ENCODE measurements at regions not wholly inside any gene's neighbourhood (a gene's known extent, or its start where the extent isn't known, plus 50 kb on each side); places are given as distances from the start of the nearest gene placed in this dataset.

DNA sequence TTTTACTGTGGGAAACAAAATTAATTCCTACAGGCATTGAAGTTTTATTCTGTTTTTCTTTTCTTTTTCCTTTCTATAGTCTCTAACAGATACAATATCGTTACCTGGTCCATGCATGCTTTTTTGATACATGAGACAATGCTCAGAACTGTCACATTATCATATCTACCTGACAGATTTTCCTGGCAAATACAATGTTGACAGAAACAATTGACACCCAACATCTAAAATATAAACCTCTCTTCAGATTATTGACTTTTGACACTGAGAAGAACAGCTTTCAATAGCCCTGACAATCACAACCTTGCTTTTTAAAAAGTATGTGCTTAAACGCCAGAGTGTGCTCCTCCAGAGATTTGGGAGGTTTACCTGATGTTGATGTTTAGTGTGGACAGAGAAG, 2334.6 kb upstream of the WWC1 start:
- intact Hi-C loops (cut with micrococcal nuclease) = no loop called here

DNA sequence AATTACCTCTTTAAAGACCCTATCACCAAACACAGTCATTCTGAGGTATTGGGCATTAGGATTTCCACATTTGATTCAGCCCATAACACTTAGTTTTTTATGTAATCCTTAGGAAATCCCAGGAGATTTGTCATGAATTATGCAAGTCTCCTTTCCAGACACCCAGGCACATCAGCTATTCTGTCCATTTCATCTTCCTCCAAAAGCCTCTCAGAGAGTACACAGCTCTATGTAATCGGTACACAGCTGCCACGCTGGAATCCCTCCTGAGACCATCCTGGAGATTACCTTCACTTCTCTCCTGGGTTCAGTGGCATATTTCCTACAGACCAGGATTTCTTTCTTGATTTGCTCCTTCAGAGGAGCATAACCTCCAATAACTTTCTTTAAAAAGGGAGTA, 2309.8 kb upstream of the WWC1 start:
- intact Hi-C loops (cut with micrococcal nuclease) = no loop called here

DNA sequence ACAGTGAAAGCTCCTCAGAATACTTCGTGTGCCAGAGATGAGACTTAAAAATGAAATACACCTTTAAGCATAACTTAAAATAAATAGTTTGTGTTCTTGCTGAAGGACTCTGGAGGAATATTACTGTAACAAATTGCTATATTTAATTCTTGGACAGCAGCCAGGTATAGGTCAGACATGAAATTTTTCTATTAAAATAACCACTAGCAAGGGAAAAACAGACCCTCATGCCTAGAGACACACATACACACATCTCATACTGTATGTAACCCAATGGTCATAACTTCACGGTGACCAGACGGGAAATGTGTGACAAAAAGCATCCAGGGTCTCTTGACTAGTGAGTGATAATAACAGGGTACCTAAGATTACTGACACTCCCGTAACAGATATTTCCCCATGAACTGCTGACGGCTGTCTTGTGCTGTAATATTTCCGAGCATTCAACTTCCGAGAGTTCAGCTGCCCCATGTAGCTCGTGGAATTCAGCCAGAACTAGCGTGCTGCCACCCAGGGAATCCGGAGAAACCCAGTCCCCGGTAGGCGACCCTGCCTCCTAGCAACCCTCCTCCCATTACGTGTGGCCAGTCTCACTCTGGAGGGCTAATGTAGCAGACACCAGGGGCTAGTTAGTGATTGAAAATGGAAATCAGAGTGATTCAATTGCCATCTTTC, 2295.1 kb upstream of the WWC1 start:
- intact Hi-C loops (cut with micrococcal nuclease) = no loop called here

DNA sequence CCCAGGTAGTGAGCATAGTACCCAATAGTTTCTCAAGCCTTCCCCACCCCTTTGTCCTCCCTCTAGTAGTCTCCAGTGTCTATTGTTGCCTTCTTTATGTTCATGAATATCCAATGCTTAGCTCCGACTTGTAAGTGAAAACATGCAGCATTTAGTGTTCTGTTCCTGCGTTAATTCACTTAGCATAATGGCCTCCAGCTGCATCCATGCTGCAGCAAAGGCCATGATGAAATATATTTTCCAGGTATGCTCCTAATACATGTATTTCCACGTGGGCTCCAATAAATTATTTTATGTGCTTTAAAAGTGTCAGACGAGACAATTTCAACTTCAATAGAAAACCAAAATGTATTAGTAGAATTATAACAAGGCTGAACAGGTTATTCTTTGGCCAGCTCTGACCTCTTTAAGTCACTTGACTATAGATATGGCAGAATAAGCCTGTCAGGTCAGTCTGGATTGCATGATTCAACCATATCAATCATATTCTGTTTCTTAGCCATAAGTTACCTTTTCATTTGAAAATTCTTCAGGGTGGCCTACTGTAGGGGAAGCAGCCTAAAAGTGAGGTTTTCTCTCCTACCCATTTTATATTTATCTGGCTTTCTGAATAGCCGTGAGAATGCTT, 2291.6 kb upstream of the WWC1 start:
- intact Hi-C loops (cut with micrococcal nuclease) = no loop called here

DNA sequence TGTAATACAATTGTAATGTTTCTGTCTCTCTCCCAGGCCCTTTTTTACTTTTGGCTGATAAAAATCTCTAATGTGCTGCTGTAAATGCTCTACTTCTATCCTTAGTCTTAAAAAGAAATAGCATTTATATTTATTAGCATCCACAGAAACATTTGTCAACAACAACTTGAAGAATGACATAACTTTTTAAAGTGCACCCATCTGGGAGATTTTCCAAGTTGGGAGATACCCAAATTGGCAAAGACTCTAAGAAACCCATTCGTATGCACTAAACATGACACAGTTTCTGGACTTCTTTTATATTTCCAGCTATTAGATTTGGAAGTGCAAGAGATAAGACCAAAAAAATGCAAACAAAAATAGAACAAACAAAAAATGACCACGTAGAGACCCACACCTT, 2287.4 kb upstream of the WWC1 start:
- intact Hi-C loops (cut with micrococcal nuclease) = no loop called here

DNA sequence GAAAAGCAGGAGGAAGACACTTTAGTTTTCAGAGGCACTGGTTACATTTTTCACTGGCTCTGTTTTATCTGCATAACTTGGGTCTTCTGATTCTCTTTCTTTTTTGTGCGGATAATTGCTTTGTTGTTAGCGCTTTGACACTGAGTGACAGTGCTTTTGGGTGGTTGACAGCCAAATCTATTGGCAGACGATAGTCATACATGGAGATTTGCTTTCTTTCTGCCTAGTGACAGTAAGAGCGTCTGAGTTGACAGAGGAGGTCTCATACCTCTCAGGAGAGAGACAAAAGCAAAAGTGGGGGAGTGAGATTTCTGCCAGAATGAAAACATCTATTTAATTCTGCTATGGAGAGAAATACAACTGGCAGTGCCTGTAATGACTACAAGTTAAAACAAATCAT, 2278.0 kb upstream of the WWC1 start:
- intact Hi-C loops (cut with micrococcal nuclease) = loop anchor here (10.0 kb wide), 1 partner anchor 509 kb away; no protein-coding TSS in a partner anchor

DNA sequence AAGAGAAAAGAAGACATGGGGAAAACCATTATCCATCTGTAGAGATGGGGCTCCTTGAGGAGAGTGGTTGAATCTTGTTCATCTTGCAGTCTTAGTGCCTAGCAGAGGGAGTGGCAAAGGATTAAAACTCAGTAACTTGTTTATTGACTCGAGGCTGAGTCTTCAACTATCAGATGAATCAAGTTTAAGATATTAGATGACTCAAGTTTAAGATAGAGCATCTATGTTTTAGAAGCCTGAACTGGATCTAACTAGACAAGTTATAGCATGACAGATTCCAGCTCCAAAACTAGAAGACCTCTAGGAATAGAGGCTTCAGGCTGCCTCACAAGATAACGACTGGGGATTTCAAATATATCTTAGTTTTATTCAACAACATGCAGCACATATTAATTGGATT, 2277.2 kb upstream of the WWC1 start:
- intact Hi-C loops (cut with micrococcal nuclease) = loop anchor here (10.0 kb wide), 1 partner anchor 509 kb away; no protein-coding TSS in a partner anchor

DNA sequence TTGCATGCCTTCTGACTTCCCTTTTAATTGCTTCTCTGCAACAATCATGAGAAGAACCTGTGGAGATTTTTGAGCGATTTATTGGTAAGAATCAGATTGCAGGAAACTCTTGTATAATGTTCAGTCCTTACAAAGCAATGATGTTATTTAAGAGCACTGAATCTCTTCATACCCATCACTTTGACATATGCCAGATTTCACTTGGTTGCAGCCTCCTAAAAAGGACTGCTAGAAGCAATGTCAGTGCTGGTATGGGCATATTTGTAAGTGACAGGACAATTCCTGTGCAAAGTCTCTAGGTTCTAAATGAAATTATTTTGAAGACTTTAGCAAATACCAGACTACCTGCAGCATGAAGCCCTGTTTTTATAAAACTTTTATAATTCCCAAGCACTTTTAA, 2272.7 kb upstream of the WWC1 start:
- intact Hi-C loops (cut with micrococcal nuclease) = loop anchor here (10.0 kb wide), 1 partner anchor 514 kb away; no protein-coding TSS in a partner anchor

DNA sequence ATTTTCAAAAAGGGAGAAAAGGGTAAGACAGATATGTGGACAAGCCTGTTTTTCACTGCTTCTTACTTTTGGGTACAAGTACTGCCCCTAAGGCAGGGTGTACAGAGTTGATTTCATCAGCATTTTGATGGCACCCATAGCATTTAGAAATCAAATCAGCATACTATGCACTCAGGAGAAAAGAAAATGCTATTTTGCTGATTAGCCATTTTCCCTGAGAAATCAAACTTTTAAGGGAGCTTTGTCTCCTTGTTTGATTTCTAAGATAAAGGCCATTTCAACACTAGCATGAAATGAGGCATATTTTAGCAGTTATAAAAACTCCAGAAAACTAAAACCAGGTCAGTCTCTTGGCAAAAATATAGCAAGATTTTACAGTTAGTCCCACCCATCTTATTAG, 2269.4 kb upstream of the WWC1 start:
- intact Hi-C loops (cut with micrococcal nuclease) = no loop called here

DNA sequence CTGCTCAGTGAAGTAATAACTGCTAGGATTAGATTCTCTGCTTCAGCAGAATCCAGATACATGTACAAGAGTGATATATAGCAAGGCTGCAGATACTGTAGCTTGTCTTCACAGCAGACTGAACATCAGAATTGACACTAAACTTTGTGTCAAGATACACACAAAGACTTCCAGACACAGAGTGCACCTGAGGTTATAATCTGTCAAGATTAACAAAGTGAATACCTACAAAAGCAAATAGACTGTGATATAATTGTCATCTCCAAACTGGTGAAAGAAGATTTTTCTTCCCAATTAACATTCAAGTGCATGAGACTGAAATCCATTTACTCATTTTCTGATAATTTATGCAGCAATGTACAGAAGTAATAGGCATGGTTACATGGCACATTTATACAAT, 2266.5 kb upstream of the WWC1 start:
- intact Hi-C loops (cut with micrococcal nuclease) = no loop called here

DNA sequence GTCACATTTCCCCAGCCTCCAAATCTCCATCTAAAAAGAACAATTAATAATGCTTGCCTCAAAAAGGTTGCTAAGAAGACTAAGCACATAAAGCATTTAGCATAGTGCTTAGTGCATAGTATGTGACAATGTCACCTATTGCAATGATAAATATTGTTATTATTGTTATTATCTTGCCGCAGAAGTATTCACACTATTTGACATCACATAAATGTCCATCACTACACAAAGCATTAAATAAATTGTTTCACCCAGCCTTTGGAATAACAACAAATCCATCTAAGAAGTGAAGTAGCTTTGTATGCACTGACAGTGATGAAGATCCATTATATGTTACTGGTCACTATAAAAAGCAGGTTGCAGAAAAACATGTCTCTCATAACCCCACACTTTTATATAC, 2263.9 kb upstream of the WWC1 start:
- intact Hi-C loops (cut with micrococcal nuclease) = no loop called here

DNA sequence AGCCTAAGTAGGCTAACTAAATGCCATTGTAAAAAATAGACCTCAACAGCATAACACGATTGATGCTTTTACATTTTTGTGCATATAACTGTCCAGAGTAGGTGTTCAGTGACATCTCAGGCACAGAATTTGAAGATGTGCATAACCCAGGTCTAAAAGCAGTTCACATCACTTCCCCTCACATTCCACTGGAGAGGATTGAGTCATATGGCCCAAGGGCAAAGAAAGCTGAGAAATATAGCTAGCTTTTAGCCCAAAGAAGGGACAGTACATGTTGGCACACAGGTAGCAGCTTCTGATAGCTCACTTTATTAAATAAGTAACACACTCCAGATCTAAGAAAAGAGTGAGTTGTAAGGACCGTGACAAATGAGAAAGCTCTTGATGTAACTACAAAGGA, 2259.5 kb upstream of the WWC1 start:
- intact Hi-C loops (cut with micrococcal nuclease) = no loop called here

DNA sequence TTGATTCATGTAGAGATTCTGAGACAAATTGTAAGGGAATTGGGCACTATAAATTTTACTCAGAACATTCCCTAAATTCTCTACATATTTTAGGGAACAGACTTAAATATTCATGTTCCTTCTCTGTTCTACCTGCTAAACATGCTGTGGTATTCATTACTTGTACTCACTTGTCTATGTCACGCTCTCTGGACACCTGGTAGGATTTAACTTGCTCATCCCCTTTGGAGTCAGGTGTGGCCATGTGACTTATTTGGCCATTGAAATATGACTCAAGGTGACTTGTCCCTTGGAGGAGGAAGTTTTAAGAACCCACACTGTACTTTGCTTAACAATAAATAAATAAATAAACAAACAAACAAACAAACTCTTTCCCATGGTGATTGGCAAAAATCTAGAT, 2258.8 kb upstream of the WWC1 start:
- intact Hi-C loops (cut with micrococcal nuclease) = no loop called here

DNA sequence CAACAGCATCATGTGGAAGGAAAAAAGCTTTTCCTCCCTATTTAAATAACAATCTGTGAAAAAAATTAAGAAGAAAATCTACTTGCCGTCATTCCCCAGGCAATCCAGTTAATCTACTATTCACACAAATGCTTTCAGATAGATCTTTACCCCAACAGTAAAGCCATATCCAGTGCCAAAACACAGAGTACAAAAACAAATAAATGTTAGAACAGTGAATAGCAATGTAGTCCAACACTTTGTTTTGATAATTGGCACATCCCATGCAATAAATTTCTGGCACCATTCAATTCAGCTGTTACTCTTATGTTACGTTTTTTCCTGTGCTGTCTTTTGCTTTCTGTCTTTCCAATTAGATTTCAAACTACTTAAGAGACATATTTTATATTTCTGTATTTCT, 2245.5 kb upstream of the WWC1 start:
- intact Hi-C loops (cut with micrococcal nuclease) = no loop called here

DNA sequence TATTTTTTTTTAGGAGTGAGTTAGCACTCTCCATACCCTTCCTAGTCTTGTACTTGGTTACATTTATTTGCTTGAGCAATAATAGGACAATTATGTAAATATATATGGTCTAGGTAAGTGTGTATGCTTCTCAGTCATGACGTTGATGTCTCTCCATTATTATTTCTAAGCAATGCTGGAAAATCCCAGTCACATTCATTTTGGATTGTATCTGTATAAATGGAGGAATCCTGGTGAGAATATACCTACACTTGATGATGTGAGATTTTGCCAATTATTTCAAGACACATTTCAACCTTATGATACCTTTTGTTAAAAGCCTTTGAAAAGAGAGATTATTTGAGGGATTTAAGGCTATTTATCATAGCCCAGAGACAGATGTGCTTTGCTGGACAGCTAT, 2244.5 kb upstream of the WWC1 start:
- intact Hi-C loops (cut with micrococcal nuclease) = no loop called here

DNA sequence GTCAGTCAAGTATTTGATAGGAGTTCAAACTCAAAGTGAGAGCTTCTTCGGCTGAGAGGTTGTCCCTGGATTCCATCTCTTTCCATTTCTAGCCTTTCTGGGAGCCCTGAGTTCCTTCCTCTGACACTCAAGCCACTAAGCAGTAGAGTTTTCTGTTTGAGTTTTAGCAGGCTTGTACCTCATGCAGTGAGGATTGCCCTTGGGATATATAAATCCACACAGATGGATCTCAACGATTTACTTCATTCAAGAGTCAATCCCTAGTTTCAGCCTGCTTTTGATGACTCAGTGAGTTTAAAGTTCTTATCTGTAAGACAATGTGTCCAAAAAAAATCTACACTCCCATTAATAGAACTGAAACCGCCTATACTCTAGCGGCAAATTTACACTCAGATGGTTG, 2240.9 kb upstream of the WWC1 start:
- intact Hi-C loops (cut with micrococcal nuclease) = no loop called here

DNA sequence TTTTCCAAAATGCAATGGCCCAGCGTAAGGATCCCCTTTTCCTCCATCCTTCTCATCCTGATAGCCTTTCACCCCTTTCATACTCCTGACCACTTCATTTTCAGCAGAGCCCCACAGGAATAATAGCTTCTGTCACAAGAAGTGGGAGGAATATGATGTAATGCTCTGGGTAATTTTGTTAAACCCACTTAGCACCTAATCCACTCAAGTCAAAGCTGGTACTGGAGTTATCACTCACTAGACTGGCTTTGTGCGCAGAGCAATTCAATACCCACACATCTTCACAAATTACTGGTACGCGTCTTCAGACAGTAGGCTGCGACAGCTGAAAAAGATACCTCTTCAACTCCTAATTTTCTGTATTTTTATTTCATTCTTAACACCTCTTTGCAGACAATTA, 2232.8 kb upstream of the WWC1 start:
- intact Hi-C loops (cut with micrococcal nuclease) = no loop called here

DNA sequence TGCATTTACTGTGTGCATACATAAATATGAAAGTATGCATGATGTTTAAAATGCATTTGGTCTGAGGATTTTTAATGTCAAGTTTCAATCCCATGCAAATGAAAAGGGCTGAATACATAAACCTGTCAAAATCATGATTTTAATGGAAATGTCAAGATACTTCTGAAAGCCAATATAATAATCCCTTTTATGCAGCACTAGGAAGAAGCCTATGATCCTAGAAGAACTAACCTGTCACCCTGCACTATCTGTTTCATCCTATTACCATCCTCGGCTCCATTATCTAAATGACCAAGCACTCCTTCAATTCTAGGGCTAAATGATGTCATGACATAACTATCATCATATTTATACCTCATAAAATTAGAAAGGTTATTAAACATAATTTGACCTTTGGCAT, 2229.4 kb upstream of the WWC1 start:
- intact Hi-C loops (cut with micrococcal nuclease) = no loop called here

DNA sequence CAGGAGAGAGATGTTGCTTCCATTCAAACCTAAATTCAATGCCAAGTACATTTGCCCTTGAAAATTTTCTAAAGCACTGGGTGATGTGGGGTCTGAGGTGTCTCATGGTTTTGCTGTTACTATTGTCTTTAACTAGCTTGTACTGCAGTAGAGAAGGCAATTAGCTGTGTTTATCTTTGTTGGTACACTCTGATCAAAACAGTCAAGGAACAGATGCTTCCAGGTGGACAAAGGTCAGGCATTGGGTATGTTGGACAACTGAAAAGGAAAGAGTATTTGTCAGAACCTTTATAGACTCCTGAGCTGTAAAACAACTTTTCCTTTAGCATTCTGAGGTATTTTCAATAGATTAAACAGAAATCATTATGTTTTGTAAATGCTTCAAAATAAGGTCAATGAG, 2228.7 kb upstream of the WWC1 start:
- intact Hi-C loops (cut with micrococcal nuclease) = no loop called here

DNA sequence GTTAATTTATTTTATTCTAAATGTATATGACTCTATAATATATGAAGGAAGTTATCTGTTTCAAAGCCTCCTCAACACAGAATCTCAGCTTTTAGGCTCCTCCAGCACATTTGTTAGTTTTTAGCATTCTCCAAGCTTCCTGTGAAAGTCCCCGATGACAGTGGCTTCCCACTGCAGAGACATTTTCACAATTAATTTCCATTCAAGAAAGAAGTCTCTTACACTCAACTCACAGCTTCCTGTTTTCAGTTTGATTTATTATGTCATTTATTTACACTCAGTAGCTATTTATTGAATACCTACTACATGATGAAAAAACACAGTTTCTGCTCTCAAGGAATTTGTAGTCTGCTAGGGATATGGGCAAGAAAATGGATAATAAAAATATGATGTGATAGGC, 2228.2 kb upstream of the WWC1 start:
- intact Hi-C loops (cut with micrococcal nuclease) = no loop called here

DNA sequence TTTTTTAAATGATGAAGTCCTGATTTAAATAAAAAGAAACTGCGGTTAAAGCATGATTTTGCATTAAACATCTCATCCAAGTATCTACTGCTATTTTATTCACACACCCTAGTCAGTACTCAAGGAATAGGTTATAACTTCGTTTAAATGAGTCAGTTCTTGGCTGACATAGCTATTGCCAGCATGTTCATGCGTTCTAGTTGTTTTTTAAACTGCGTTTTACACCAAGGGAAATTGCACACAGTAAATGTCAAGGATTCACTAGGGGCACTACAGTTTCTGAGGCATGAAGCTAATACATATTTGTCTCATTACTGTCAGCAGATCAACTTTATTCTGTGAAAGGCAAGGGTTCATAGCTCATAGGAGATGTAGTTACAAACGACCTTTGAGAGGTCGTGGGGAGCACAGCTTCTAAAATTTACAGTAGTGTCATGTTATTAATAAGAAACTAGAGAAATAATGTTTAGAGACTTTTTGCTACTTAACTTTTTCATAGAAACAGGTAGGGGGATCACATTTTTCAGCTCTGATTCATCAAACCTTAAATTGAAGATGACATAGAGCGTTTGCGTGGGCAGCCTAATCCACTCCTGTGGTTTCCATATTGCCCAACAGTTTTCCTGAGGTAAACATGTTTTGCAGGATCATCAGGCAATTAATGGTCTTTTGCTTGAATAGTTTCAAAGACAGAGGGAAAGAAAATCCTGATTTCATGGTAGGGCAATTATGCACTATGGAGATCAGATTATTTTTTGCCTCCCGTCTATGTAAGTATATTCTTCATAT, 2222.7 kb upstream of the WWC1 start:
- intact Hi-C loops (cut with micrococcal nuclease) = no loop called here

DNA sequence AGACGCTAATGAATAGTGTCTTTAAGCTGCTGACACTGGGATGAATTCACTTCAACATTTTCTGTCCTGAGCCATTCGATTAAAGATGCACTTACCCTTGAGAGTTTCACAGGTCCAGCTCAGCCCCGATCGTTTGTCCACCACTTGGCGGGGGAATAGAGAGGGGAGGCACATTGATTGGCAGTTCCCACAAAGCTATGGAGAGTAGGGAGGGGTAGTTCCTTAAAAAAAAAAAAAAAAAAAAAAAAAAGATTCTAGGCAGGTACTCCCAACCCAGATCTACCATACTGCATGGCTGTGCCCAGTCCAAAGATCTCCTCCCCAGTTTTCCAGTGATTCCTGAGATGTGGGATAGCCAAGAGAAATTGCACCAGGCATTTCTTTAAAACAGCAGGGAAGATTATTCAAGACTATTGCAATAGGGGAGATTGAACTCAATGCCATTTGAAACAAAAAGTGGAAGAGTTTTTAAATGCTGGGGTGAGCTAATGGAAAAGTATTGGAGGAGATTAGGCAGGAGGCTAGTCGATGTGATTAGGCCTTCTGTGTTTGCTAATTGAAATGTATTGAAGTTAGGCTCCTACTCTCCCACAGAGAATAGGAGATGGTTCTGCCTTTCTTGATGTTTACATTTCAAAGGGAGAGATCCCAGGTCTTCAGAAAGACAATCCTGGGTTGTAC, 2217.4 kb upstream of the WWC1 start:
- intact Hi-C loops (cut with micrococcal nuclease) = no loop called here

Measured in T-helper 1 cell treated with Interleukin-12 subunit alpha and Interleukin-12 subunit beta and Interleukin-4 antibody, amounts not matched to agents 30 ng/mL and 1 ng/mL, for 36 hours (primary cell).